ENCODE measurements at regions not wholly inside any gene's neighbourhood (a gene's known extent, or its start where the extent isn't known, plus 50 kb on each side); places are given as distances from the start of the nearest gene placed in this dataset.
A peak's percentile ranks its signal among the peaks of the same experiment; 100 is the strongest.

DNA sequence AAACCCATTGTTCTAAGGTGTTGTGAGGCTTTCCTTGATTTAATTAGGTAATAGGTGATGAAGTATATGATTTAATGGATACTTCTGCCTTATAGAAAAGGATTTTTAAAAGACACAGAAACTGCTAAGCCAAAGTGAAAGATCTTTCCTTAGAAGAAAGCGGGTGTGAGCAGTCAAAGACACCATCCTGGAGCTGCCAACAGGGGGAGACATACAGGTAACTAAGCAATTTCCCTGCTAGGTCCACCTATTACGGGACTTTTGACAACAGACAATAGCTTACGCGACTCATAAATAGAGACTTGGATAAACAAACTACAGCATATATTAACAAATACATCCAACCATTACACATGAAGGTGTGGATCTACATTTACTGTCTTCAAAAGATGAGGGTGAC is 669.5 kb downstream of the SQOR start:
- peak; percentile 22 to 42 for DNase-seq (ENCODE audit: low read depth in 2 of 2)

DNA sequence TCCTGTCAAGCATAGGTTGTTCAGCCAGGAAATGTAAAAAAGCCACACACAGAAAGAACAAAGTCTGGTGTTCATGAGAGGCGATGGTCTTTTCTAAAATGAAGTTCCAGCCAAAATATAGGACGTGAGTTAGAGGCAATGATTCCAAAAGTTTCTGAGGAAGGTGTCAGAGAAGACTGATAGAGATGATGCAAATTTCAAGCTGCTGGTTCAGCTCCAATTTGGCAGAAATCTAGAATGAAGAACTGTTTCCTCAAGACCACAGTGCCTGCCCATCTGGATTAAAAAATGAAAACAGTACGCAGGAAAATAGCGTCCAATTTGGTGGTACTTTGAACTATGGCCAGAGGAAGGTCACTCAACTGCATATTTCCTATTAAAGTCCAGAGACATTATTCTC is 672.9 kb downstream of the SQOR start:
- no peak for DNase-seq (ENCODE audit: low read depth in 2 of 2)

DNA sequence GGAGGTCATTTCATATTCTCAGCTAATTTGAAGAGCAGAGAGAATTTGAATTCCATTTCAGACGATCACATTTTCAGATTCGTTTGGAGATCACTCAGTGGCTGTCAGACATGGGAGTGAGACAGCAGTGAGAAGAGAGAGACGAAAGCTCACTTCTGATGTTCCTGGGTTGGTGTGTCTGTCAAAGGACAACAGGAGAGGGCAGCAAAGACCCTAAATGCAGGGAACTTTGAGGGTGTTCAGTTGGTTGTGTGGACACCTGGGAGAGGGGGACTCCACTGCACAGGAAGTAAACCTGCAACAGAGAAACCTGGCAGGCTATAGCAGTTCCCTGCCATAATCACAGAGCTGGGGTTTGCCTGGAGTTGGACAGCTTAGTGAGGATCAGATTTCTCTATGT is 675.1 kb downstream of the SQOR start:
- no peak for DNase-seq (ENCODE audit: low read depth in 2 of 2)

DNA sequence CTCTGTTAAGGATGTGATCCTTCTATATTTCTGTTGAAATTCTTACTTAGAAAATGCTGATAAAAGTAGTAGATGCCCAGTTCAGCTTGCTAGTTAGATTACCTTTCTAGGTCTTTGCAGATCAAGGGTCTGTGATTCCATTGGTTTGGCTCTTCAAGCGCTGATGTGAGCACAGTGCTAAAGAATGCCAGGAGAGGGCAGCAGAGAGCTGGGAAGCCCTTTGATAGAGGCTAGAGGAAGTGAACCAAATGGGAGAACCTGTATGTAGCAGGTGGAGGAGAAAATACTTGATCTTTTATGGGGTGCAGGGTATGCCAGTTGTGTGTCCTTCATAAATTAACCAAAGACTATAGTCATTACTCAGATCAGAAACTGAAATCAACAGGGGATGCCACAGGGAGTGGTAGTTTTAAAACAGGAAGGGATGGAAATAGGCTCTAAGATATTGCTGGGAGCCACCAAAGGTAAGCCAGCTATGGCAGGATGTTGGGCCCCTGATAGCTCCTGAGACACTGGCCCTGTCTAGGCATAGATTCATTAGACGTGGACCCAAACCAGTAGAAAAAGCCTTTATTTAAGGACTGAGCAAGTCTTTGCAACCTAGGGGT is 677.4 kb downstream of the SQOR start:
- peak; percentile 58 to 76 for DNase-seq (ENCODE audit: low read depth in 2 of 2)

DNA sequence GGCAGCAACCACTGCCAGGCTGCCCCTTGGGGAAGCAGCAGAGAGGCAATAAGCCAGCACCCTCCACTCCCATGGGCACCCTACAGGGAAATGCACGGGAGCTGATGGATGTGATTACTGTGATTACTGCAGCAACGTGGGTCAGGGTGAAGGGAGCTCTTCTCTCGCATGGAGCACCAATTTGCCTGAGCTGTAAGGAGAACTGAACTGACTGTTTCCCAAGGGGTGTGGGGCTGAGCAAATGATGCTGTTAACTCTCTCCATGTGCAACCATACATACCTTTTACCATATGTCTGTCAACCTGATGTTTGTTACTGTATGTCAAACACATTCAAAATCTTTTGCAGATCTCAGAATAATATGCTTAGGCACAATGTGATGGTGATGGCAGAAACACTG is 680.6 kb downstream of the SQOR start:
- DNase-seq (ENCODE audit: low read depth in 2 of 2): no peak

DNA sequence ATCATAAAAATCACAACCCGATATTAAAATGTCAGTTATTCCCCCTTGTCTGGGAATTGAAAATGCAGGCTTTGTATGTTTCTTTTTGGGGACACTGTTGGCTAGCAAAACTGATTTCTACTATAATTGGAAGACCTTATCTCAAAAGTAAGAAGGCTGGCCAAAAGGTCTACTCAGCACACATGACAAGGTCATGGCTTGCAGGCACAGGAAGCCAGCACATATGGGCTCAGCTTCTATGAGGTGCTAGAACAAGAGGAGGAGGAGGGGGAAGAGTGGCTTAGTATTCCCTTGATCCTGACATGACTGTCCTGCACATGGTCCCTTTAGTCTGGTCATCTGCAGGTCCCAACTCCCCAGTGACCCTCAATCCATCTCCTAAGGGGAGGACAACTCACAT is 681.2 kb downstream of the SQOR start:
- DNase-seq (ENCODE audit: low read depth in 2 of 2): no peak

DNA sequence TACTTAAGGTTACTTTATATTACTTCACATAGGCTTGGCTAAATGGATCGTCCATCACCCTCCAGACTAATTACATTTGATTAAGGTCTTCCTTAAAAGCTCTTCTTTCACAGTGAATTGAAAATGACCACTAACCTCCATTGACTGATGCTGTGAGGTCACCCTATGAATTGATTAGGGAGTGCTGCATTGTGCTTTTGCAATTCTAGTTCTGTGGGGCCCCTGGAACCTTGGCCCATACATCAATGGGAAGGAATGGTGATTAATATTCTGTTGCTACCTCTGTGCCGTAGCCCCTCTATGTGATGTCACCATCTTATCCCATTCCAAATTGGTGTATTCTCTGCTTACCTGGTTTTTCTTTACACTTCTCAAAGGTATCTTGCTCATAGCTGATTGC is 682.2 kb downstream of the SQOR start:
- DNase-seq (ENCODE audit: low read depth in 2 of 2): no peak

DNA sequence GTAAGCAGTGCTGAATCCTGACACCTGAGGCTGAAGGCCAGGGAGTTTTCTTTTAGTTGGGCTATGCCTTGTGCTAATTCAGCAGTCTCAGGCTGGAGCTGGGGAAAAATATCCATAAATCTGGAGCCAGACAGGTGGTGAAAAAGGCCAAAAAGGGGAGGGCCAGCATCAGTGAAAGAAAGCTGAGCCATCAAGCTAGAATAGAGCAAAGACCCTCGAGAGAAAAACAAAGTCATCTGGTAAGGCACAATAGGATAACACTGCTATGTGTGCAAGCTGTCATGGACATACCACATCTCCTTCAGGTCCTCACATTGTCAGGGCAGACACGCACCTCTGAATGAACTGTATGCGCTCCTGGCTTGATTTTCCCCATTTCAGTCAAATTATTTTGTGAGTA is 687.9 kb downstream of the SQOR start:
- DNase-seq (ENCODE audit: low read depth in 2 of 2): no peak

DNA sequence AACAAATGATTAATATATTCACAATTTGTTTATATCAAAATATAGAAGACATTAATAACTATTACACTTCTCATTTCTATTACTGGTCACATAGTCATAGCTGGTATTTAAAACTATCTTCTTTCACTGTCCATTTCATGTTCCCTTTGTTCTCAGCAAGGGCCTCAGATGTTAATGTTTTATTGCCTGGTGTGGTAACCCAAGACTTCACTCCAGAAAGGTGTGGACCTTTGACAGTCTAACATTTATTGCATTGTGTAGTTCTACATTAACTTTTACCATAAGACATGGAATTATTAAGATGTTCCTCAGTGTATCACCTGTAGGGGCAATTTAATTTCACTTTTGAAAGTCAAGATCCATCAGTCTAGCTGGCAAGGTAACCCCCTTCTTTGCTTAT is 691.3 kb downstream of the SQOR start:
- DNase-seq (ENCODE audit: low read depth in 2 of 2): no peak

DNA sequence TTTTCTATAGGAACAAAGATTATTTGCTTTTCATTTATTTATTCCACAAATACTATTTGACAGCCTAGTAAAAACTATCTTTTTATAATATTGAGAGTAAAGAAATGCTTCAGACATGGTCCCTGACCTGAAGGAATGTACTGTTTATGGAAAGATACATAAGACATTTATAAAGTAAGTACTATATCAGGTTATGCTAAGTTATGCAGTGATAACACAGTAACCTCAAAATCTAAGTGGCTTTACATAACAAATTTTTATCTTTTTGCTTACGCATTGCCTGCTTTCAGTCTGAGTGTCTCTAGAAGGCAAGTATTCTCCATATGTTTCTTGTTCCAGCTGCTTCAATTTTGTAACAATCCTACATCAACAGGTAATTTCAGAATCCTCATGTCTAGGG is 694.0 kb downstream of the SQOR start:
- no peak for DNase-seq (ENCODE audit: low read depth in 2 of 2)

DNA sequence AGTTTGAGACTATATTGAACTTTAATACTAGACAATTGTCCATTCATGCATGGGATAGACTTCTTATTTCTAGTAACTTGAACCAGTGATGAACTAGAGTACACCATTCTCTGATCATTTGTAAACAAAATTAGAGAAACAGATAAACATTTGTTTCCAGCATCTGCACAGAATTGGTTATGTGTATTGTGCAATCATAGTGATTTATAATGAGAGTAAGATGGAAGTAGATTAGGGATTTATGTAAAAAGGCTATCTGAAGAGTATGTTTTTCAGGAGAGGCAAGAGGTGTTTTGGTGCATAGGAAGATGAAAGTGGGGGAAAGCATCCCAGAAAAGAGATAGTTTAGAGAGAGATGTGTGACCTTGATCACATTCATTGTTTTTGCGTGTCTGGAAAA is 695.0 kb downstream of the SQOR start:
- no peak for DNase-seq (ENCODE audit: low read depth in 2 of 2)

DNA sequence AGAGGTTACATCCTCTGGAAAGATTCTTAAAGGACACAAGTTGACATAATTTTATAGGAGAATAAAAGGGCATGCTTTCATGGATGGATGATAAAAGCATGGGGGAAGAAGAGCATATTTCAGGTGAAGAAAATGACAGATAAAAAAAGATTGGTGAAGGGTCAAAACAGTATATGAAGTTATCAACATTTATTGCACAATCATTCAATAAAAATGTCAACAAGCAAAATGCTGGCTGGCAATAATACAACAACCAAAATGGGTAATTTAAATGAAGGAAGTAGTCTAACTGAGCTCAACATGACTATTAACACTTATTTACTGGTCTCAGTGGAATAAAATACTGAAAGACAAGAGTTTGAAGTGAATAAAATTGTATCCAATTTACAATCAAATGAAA is 696.7 kb downstream of the SQOR start:
- no peak for DNase-seq (ENCODE audit: low read depth in 2 of 2)

DNA sequence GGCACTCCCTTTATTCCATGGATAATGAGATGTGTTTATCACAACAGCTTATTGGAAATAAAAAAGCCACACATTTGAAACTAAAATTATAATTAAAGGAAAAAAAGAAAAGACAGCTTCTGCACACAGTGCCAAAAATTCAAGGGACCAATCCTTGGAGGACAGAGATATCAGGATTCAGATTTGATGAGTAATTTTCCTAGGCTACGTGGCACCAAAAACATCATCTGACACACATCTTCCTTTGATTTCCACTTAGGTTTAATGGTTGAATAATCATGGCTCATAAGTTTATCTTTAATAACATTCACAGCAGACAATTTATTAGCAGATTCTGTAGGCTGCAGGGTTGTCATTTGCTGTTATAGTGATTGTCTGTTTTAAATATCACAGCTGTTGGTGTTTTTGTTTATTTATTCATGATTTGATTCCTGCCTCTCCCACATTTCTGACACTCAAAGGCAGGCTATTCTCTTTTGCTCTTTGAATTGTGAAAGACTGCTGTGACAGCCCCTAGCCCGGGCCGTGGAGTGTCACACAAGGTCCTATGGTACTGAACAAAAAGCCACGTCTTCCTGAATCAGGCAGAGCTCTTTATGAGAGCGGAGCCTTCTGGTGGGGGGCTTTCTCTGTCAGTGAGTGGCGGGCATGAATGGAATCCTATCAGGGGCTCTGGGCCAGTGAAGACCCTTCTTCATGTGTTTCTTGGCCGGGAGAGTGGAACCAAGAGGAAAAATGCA is 708.5 kb downstream of the SQOR start:
- DNase-seq (ENCODE audit: low read depth in 2 of 2): no peak

DNA sequence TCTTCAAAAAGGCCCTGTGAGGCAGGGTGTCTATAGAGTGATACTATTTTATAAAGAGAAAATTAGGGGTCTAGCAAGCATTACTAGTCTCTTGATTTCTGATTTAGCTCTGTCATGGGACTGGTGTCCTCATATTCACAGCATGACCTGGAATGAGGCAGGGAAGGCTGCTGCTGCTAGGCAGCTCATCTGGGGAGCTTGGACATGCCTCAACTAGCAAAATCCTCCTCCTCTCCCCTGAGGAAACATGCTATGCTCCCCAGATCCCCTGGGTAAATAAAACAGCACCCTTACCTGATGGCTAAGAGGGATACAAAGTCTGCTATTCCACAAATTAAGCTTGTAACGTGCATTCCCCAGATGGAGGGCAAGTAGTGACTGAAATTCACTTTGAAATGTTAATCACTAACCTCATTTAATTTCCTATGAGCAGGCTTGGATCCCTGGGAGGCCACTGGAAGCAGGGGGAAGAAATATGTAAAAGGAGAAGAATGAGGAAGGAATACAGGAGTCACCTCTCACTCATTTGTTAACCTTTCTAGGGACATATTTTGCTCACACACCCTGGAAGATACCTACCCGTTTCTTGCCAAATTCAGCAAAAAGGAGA is 709.4 kb downstream of the SQOR start:
- no peak for DNase-seq (ENCODE audit: low read depth in 2 of 2)

DNA sequence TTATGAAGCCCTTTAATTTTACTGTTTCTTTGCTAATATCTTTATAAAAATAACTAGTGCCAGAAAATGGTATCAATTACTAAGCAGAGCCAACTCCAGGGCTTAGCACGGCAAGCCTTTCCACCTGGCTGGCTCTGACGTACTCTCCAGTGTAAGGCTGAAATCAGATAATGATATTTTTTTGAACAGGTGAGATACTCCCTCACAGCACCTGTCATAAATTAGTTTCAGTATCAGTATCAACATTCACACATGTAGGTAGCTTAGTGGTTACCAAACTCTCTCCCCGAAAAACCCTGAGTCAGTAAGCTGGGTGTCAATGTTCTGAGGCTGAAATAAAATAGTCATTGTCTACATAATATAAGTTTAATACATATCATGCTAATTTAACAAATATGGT is 710.1 kb downstream of the SQOR start:
- no peak for DNase-seq (ENCODE audit: low read depth in 2 of 2)

DNA sequence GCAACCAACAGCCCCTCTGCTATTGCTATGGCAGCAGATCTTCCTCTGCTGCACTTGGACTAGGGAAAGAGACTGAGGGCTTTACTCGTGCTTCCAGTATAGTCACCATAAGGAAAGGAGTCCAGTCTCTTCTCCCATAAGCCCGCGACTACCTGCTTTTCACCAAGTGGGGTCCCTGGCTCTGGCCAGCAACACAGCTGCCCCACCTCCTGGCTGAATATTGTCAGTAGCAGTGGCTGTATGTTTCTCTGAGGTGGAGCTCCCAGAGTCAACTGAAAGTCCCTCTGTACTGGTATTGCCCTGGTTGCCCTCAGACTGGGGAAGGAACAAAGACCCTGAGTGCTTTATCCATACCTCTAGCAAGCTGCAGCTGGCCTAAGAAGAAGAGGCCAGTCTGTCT is 719.6 kb downstream of the SQOR start:
- no peak for DNase-seq (ENCODE audit: low read depth in 2 of 2)

DNA sequence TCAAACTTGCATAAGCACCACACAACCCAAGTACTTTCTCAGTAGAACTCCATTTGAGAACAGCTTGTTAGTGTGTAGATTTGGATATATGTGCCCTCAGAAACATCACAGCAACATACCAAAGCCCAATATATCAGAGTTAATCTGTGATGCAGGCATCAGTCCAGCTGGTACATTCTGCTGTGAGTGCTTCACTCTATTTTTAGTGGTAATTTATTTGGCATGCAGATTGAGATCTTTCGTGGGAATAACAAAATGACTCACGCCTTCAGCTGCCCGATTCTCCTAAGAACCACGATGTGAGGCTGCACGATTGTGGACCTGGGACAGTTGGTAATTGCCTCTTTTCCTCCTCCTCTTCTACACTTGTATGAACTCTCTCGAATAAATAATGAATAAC is 730.7 kb downstream of the SQOR start:
- DNase-seq (ENCODE audit: low read depth in 2 of 2): no peak

DNA sequence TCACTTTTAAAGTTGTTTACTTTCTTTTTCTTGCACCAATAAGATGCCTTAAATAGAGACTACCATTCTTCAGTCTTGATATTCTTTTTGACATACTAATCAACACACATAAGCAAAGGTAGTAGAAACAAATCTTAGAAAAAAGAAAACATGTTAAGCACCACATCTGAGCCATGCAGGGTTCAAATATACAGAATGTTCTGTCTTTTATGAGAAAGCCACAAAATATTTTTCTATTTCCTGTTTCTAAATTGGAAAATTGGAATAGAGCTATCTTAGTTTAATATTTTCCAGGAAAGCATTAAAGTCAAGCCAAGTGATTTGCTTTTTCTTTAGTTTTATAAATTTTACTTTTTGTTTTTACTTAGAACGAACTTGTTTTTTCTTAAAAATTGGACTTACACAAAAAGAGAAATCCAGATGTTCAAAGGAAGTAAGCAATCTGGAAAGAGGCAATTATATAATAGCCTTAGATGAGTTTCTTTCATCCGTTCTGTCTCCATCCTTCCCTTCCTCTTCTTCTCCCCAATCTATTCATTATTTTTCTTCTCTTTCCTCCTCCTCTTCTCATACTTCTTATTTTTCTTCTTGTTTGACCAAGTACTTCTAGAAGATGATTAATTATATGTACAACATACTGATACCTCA is 731.7 kb downstream of the SQOR start:
- DNase-seq (ENCODE audit: low read depth in 2 of 2): no peak

DNA sequence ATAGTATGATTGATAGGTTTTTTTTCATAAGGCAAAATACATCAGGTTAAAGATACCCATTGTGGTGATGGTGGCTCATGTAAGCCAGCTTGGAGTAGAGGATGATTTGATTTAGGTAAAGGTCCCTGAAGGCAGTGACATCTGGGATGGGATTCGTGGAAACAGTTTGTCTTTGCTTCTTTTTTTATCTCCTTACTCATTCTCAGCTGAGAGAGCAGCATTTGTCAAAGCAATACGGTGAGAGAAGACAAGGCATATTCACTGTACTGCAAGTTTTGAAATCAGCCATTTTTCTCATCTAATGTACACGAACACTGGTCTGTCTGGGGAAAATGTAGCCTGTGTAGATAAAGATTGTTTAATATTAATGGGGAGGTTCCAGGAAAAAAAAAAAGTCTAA is 749.1 kb downstream of the SQOR start:
- DNase-seq (ENCODE audit: low read depth in 2 of 2): no peak

DNA sequence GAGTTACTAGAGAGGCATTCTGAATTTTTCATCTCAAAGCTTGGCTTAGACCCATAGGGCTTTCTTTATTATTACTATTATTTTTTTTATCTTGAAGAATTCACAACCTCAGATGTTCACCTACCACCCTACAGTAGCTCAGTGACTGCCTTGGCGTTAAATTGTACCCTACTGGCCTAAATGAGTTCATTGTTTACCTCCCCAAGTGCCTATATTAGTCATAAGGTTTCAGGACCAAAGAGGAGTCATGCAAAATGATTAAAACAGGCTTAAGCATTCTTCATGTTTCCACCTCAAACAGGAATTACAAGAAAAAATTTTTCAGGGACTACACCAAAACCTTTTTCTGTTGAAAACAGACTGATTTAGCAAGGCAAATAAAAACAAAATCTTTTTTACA is 751.5 kb downstream of the SQOR start:
- no peak for DNase-seq (ENCODE audit: low read depth in 2 of 2)

DNA sequence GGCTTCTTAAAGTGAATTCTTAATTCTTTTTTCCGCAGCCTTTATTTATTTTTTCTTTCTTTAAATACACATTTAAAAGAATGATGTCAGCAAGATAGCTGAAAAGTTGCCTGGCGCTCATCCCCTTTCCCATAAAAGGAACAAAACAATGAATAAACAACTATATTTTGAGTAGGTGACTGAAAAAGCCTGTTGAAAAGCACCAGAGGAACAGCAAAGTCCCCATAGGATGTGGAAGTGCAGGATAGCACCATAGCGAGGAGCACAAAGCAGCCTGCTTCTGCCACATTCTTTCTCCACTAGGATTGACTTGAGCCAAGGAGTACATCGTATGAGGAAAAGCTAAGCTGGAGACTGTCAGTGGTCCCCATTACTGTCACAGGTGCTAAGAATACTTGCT is 754.9 kb downstream of the SQOR start:
- DNase-seq (ENCODE audit: low read depth in 2 of 2): no peak

DNA sequence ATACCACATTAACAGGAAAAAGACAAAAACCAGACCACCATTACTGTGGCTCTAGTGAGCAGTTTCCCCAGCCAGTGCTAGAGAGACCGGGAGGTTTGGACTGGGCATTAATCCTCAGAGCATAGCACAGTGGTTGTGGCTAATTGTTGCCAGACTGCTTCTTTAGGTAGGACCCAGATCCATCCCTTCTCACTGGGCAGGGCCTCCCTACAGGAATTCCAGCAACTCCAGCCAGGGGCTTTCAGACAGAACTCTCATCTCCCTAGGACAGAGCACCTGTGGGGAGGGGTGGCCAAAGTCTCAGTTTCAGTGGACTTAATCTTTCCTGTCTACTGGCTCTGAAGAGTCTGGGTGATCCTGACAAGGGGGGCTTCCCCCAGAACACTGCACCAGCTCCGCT is 759.6 kb downstream of the SQOR start:
- no peak for DNase-seq (ENCODE audit: low read depth in 2 of 2)

DNA sequence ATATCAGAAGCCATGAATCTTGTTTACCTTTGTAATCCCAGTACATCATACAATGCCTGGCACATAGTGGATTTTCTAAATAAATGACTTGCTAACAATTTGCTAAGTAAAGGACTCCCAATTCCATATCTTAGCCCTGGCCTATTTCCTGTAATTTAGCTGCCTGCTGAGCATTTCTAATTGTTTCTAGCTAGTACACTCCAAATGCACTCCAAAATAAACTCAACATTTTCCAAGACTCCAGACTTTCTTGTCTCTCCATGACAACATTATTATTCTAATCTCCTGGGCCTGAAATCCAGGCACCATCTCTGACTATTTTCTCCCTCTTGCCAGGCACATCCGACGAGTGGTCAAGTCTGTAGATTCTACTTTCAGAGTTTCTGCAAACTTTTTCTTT is 773.5 kb downstream of the SQOR start:
- no peak for DNase-seq (ENCODE audit: low read depth in 2 of 2)
